B cell (primary cell): ENCODE measurements at regions not wholly inside any gene's neighbourhood (a gene's known extent, or its start where the extent isn't known, plus 50 kb on each side); places are given as distances from the start of the nearest gene placed in this dataset.

Source experiments
- ATAC-seq: fragments of 200-7000 bp; cut with Tn5 transposase; one replicate; pipeline ENCODE4 v1.10.0; 2021; ENCODE audit warnings: low read depth, mild to moderate bottlenecking, moderate number of reproducible peaks, moderate library complexity
- CTCF ChIA-PET: fragments of 350-600 bp; sonication (Branson Sonifier 250); formaldehyde crosslinking; loops from one replicate; lab custom pipeline; 2021; ENCODE audit warnings: antibody characterized with exemption, inconsistent platforms; lab: Charles Lee
- POLR2A ChIA-PET: fragments of 350-600 bp; sonication (Branson Sonifier 250); formaldehyde crosslinking; loops from one replicate; lab custom pipeline; 2021; ENCODE audit warnings: antibody characterized with exemption; lab: Charles Lee
- DNase-seq: peaks from one replicate; pipeline ENCODE4 v3.0.0; 2013
- H2AFZ ChIP-seq: 2 replicates; pipeline ENCODE4 v1.6.1; 2012; ENCODE audit warnings: mild to moderate bottlenecking, low read depth, low read length; ENCODE audit not compliant: insufficient read depth, poor library complexity, severe bottlenecking
- H3K27ac ChIP-seq, 2 donors: 1 replicate in 1 of 2; 2 replicates in 1 of 2; pipeline ENCODE4 v1.5.1; 2012 to 2013; ENCODE audit warnings: low read length in 2 of 2, mild to moderate bottlenecking in 2 of 2, moderate library complexity in 1 of 2
- H3K27me3 ChIP-seq, 4 experiments: fragments of 200-600 bp in 1 of 4; sonication (generic) in 1 of 4; replicated peaks in 1 of 4; 1 replicate in 2 of 4; 2 replicates in 2 of 4; pipeline versions ENCODE4 v1.6.1 to v1.7.0; 2013 to 2016; ENCODE audit warnings: low read length in 3 of 4, mild to moderate bottlenecking in 2 of 4, mixed read lengths in 1 of 4, moderate library complexity in 1 of 4; ENCODE audit not compliant: insufficient read depth in 4 of 4, control insufficient read depth in 3 of 4; ENCODE audit errors: control extremely low read depth in 1 of 4
- H3K36me3 ChIP-seq, 2 experiments: replicated peaks in 1 of 2; 1 replicate in 1 of 2; 2 replicates in 1 of 2; pipeline versions ENCODE4 v1.6.1 to v1.7.1; 2013; ENCODE audit warnings: low read length in 1 of 2; ENCODE audit not compliant: insufficient read depth in 2 of 2, control insufficient read depth in 1 of 2; ENCODE audit errors: control extremely low read depth in 1 of 2, extremely low read depth in 1 of 2
- H3K4me1 ChIP-seq, 2 donors: fragments of 200-600 bp in 1 of 2; sonication (generic) in 1 of 2; 1 replicate in 1 of 2; 2 replicates in 1 of 2; pipeline versions ENCODE4 v1.5.1 to v1.6.1; 2013 to 2017; ENCODE audit warnings: low read length in 2 of 2; ENCODE audit not compliant: control insufficient read depth in 2 of 2, insufficient read depth in 2 of 2
- H3K4me2 ChIP-seq: replicated peaks from 2 replicates; pipeline ENCODE3; 2012; ENCODE audit warnings: mild to moderate bottlenecking, low read depth, low read length; ENCODE audit not compliant: poor library complexity, severe bottlenecking
- H3K4me3 ChIP-seq, 5 experiments: fragments of 200-600 bp in 1 of 5; sonication (generic) in 1 of 5; 1 replicate in 3 of 5; 2 replicates in 2 of 5; pipeline versions ENCODE4 v1.5.1 to v1.7.0; 2011 to 2016; ENCODE audit warnings: low read length in 4 of 5, mild to moderate bottlenecking in 4 of 5, low read depth in 2 of 5, control low read depth in 1 of 5, moderate library complexity in 1 of 5; ENCODE audit not compliant: insufficient read depth in 1 of 5; ENCODE audit errors: control extremely low read depth in 1 of 5, extremely low read depth in 1 of 5
- H3K79me2 ChIP-seq: fragments of 200-600 bp; sonication (generic); one replicate; pipeline ENCODE4 v1.6.0; 2016; ENCODE audit warnings: low read length; ENCODE audit not compliant: control insufficient read depth, insufficient read depth
- H3K9ac ChIP-seq: fragments of 200-600 bp; sonication (generic); 2 replicates; pipeline ENCODE4 v1.6.1; 2017; ENCODE audit warnings: mild to moderate bottlenecking, low read length, moderate library complexity
- H3K9me3 ChIP-seq, 3 donors: one replicate each; pipeline versions ENCODE4 v1.6.1 to v1.7.1; 2013; ENCODE audit warnings: low read length in 2 of 3; ENCODE audit not compliant: control insufficient read depth in 2 of 3, insufficient read depth in 1 of 3; ENCODE audit errors: control extremely low read depth in 1 of 3
- H4K20me1 ChIP-seq: 2 replicates; pipeline ENCODE4 v1.6.0; 2012; ENCODE audit warnings: mild to moderate bottlenecking, low read length; ENCODE audit not compliant: insufficient read depth, control insufficient read depth, poor library complexity, severe bottlenecking
- H3K27ac Mint-ChIP-seq: one replicate; pipeline ENCODE4 v1.8.0; 2021; ENCODE audit warnings: mixed read lengths
- H3K27me3 Mint-ChIP-seq: one replicate; pipeline ENCODE4 v1.8.0; 2021; ENCODE audit warnings: mixed read lengths
- H3K4me1 Mint-ChIP-seq: one replicate; pipeline ENCODE4 v1.8.0; 2021; ENCODE audit warnings: mixed read lengths
- H3K4me3 Mint-ChIP-seq: one replicate; pipeline ENCODE4 v1.8.0; 2021; ENCODE audit warnings: mixed read lengths
- H3K9me3 Mint-ChIP-seq: one replicate; pipeline ENCODE4 v1.8.0; 2022; ENCODE audit warnings: mixed read lengths; ENCODE audit not compliant: insufficient read depth
- CTCF ChIP-seq: fragments of 200-600 bp; IDR thresholded peaks from one replicate; pipeline ENCODE4 v1.8.0; 2022; ENCODE audit warnings: antibody characterized with exemption, mild to moderate bottlenecking
- EZH2 ChIP-seq: IDR thresholded peaks from 2 replicates; pipeline ENCODE4 v1.6.1; 2012; ENCODE audit warnings: borderline replicate concordance, low read depth, mild to moderate bottlenecking, moderate library complexity, low read length; ENCODE audit not compliant: insufficient read depth, poor library complexity, severe bottlenecking
- WGBS: methylation state at CpG from one replicate; pipeline ENCODE4 v1.1.5; 2013; ENCODE audit warnings: missing lambda C conversion rate; ENCODE audit not compliant: insufficient coverage; 5-methylcytosine and 5-hydroxymethylcytosine counted together
- intact Hi-C: fragments of 100-400 bp; cut with micrococcal nuclease; formaldehyde crosslinking; loops from one replicate; pipeline ENCODE4 v1.10.0; 2022

GRCh38 chr6:14434916-14435690, 317.5 kb downstream of the CD83 start:
- no peak overlapping the region for H3K27ac Mint-ChIP-seq
- H3K4me1 ChIP-seq = no peaks in the 10 kb centered on the region
- 89% methylated on average over 1 of the region's 3 CpGs for WGBS

More at GRCh38 chr6:14434916-14435690, 317.5 kb downstream of the CD83 start:
- H3K79me2 ChIP-seq = no peaks in the 10 kb centered on the region
- H4K20me1 ChIP-seq = no peaks in the 10 kb centered on the region
- Mint-ChIP-seq H3K9me3 (no peaks in the 10 kb centered on the region), H3K4me1 (no peaks in the 10 kb centered on the region), H3K27me3 (no peaks in the 10 kb centered on the region), H3K4me3 (no peak overlapping the region)
- no peak for DNase-seq
- no peaks in the 10 kb centered on the region for H3K9me3 ChIP-seq
- CTCF ChIA-PET = no interaction called here
- no peaks in the 10 kb centered on the region for H3K27me3 ChIP-seq
- intact Hi-C loops = no loop called here
- TF ChIP-seq EZH2 = no peak
- no peak for TF ChIP-seq CTCF
- no peak overlapping the region for H3K9ac ChIP-seq
- POLR2A ChIA-PET = no interaction called here
- no peaks in the 10 kb centered on the region for H3K36me3 ChIP-seq
- H2AFZ ChIP-seq = no peak overlapping the region
- no peak overlapping the region for H3K4me2 ChIP-seq
- H3K4me3 ChIP-seq = no peak overlapping the region
- ATAC-seq = no peak
- no peak overlapping the region for H3K27ac ChIP-seq
